ENCODE measurements at regions not wholly inside any gene's neighbourhood (a gene's known extent, or its start where the extent isn't known, plus 50 kb on each side); places are given as distances from the start of the nearest gene placed in this dataset.

GRCh38 chr20:24304291-24304690 lies 165.1 kb upstream of the SYNDIG1 start:
- no peaks in the 10 kb centered on the region for H3K4me1 ChIP-seq (ENCODE audit: control insufficient read depth in 1 of 2, insufficient read depth in 2 of 2, low read length in 2 of 2)
- no peak overlapping the region for H3K9ac ChIP-seq (ENCODE audit: low read length)
- DNase-seq = no peak
- no peak overlapping the region for H4K91ac ChIP-seq (ENCODE audit: low read depth, low read length)
- no peak overlapping the region for H3K14ac ChIP-seq (ENCODE audit: low read length)
- H3K27ac ChIP-seq (ENCODE audit: low read depth, low read length) = no peak overlapping the region
- H4K8ac ChIP-seq (ENCODE audit: low read depth, low read length) = no peak overlapping the region
- H2AFZ ChIP-seq (ENCODE audit: insufficient read depth, low read length, poor library complexity) = no peak overlapping the region
- no peak overlapping the region for H2BK5ac ChIP-seq (ENCODE audit: low read depth, low read length, poor library complexity)
- H3K18ac ChIP-seq (ENCODE audit: low read length) = no peak overlapping the region
- H3K4ac ChIP-seq (ENCODE audit: low read depth, low read length) = no peak overlapping the region
- no peak overlapping the region for H2AK5ac ChIP-seq (ENCODE audit: low read length)
- no peak overlapping the region for H2BK120ac ChIP-seq (ENCODE audit: insufficient read depth, low read length, poor library complexity)
- no peak overlapping the region for H3K4me2 ChIP-seq (ENCODE audit: low read length)
- no peak overlapping the region for H4K12ac ChIP-seq (ENCODE audit: low read depth, low read length)
- peaks cover 3% of the 10 kb centered on the region for H3K9me3 ChIP-seq (ENCODE audit: insufficient read depth, low read depth, low read length)
- H3K23ac ChIP-seq (ENCODE audit: low read length) = peak overlapping the region; percentile 7
- H3K27me3 ChIP-seq (ENCODE audit: insufficient read depth, low read length) = no peaks in the 10 kb centered on the region
- no peak overlapping the region for H3K4me3 ChIP-seq (ENCODE audit: low read depth, low read length)
- H3K79me2 ChIP-seq (ENCODE audit: control insufficient read depth, insufficient read depth, low read length, poor library complexity) = no peaks in the 10 kb centered on the region
- WGBS (ENCODE audit: extremely low coverage, insufficient coverage, insufficient read length) = no CpG with 5 or more reads among the region's 2 CpGs
- no peaks in the 10 kb centered on the region for H3K79me1 ChIP-seq (ENCODE audit: low read length)
- no peaks in the 10 kb centered on the region for H3K36me3 ChIP-seq (ENCODE audit: control insufficient read depth in 1 of 2, insufficient read depth in 2 of 2, low read length in 2 of 2)
- H2BK12ac ChIP-seq (ENCODE audit: low read length) = no peak overlapping the region

- no peak overlapping the region for H3K27ac ChIP-seq (ENCODE audit: low read depth, low read length)
- no peak overlapping the region for H4K8ac ChIP-seq (ENCODE audit: low read depth, low read length)
- no peak overlapping the region for H3K23ac ChIP-seq (ENCODE audit: low read length)
- H3K9ac ChIP-seq (ENCODE audit: low read length) = no peak overlapping the region
- H3K4me3 ChIP-seq (ENCODE audit: low read depth, low read length) = no peak overlapping the region
- no peaks in the 10 kb centered on the region for H3K79me2 ChIP-seq (ENCODE audit: control insufficient read depth, insufficient read depth, low read length, poor library complexity)
- H3K9me3 ChIP-seq (ENCODE audit: insufficient read depth, low read depth, low read length) = peaks cover 3% of the 10 kb centered on the region
- H3K4me2 ChIP-seq (ENCODE audit: low read length) = no peak overlapping the region
- H3K4me1 ChIP-seq (ENCODE audit: control insufficient read depth in 1 of 2, insufficient read depth in 2 of 2, low read length in 2 of 2) = no peaks in the 10 kb centered on the region
- H2AK5ac ChIP-seq (ENCODE audit: low read length) = no peak overlapping the region
- no peak overlapping the region for H3K4ac ChIP-seq (ENCODE audit: low read depth, low read length)
- no peak for DNase-seq
- H3K36me3 ChIP-seq (ENCODE audit: control insufficient read depth in 1 of 2, insufficient read depth in 2 of 2, low read length in 2 of 2) = no peaks in the 10 kb centered on the region
- H2BK12ac ChIP-seq (ENCODE audit: low read length) = no peak overlapping the region
- H4K91ac ChIP-seq (ENCODE audit: low read depth, low read length) = no peak overlapping the region
- H2AFZ ChIP-seq (ENCODE audit: insufficient read depth, low read length, poor library complexity) = no peak overlapping the region
- H2BK120ac ChIP-seq (ENCODE audit: insufficient read depth, low read length, poor library complexity) = no peak overlapping the region
- H2BK5ac ChIP-seq (ENCODE audit: low read depth, low read length, poor library complexity) = no peak overlapping the region
- no peaks in the 10 kb centered on the region for H3K79me1 ChIP-seq (ENCODE audit: low read length)
- H3K27me3 ChIP-seq (ENCODE audit: insufficient read depth, low read length) = no peaks in the 10 kb centered on the region
- H3K18ac ChIP-seq (ENCODE audit: low read length) = no peak overlapping the region
- no peak overlapping the region for H3K14ac ChIP-seq (ENCODE audit: low read length)
- WGBS (ENCODE audit: extremely low coverage, insufficient coverage, insufficient read length) = no CpG with 5 or more reads among the region's 14 CpGs
- no peak overlapping the region for H4K12ac ChIP-seq (ENCODE audit: low read depth, low read length)
These were observed 165.8 kb upstream of the SYNDIG1 start for GRCh38 chr20:24303393-24304170.

GRCh38 chr20:24297993-24298392 lies 171.4 kb upstream of the SYNDIG1 start:
- Histone ChIP-seq H3K4ac (ENCODE audit: low read depth, low read length) (no peak overlapping the region), H2BK12ac (ENCODE audit: low read length) (no peak overlapping the region), H2AFZ (ENCODE audit: insufficient read depth, low read length, poor library complexity) (no peak overlapping the region), H3K4me1 (ENCODE audit: control insufficient read depth in 1 of 2, insufficient read depth in 2 of 2, low read length in 2 of 2) (no peaks in the 10 kb centered on the region), H3K9me3 (ENCODE audit: insufficient read depth, low read depth, low read length) (no peaks in the 10 kb centered on the region), H3K27ac (ENCODE audit: low read depth, low read length) (no peak overlapping the region), H3K14ac (ENCODE audit: low read length) (no peak overlapping the region), H3K36me3 (ENCODE audit: control insufficient read depth in 1 of 2, insufficient read depth in 2 of 2, low read length in 2 of 2) (no peaks in the 10 kb centered on the region), H3K79me1 (ENCODE audit: low read length) (no peaks in the 10 kb centered on the region), H2BK5ac (ENCODE audit: low read depth, low read length, poor library complexity) (no peak overlapping the region), H4K12ac (ENCODE audit: low read depth, low read length) (no peak overlapping the region), H3K79me2 (ENCODE audit: control insufficient read depth, insufficient read depth, low read length, poor library complexity) (no peaks in the 10 kb centered on the region), H4K91ac (ENCODE audit: low read depth, low read length) (no peak overlapping the region), H3K4me2 (ENCODE audit: low read length) (no peak overlapping the region), H3K4me3 (ENCODE audit: low read depth, low read length) (no peak overlapping the region), H3K18ac (ENCODE audit: low read length) (no peak overlapping the region), H3K23ac (ENCODE audit: low read length) (no peak overlapping the region), H4K8ac (ENCODE audit: low read depth, low read length) (no peak overlapping the region), H3K27me3 (ENCODE audit: insufficient read depth, low read length) (no peaks in the 10 kb centered on the region), H2AK5ac (ENCODE audit: low read length) (no peak overlapping the region), H2BK120ac (ENCODE audit: insufficient read depth, low read length, poor library complexity) (no peak overlapping the region), H3K9ac (ENCODE audit: low read length) (no peak overlapping the region)
- WGBS (ENCODE audit: extremely low coverage, insufficient coverage, insufficient read length) = no CpG with 5 or more reads among the region's 3 CpGs
- DNase-seq = no peak

GRCh38 chr20:24296477-24297261 lies 172.8 kb upstream of the SYNDIG1 start:
- Histone ChIP-seq H4K8ac (ENCODE audit: low read depth, low read length) (no peak overlapping the region), H2BK12ac (ENCODE audit: low read length) (no peak overlapping the region), H3K9me3 (ENCODE audit: insufficient read depth, low read depth, low read length) (no peaks in the 10 kb centered on the region), H3K27me3 (ENCODE audit: insufficient read depth, low read length) (no peaks in the 10 kb centered on the region), H3K23ac (ENCODE audit: low read length) (no peak overlapping the region), H3K36me3 (ENCODE audit: control insufficient read depth in 1 of 2, insufficient read depth in 2 of 2, low read length in 2 of 2) (no peaks in the 10 kb centered on the region), H3K14ac (ENCODE audit: low read length) (no peak overlapping the region), H3K79me1 (ENCODE audit: low read length) (no peaks in the 10 kb centered on the region), H3K27ac (ENCODE audit: low read depth, low read length) (no peak overlapping the region), H2BK120ac (ENCODE audit: insufficient read depth, low read length, poor library complexity) (no peak overlapping the region), H3K4ac (ENCODE audit: low read depth, low read length) (no peak overlapping the region), H3K79me2 (ENCODE audit: control insufficient read depth, insufficient read depth, low read length, poor library complexity) (no peaks in the 10 kb centered on the region), H4K91ac (ENCODE audit: low read depth, low read length) (no peak overlapping the region), H2BK5ac (ENCODE audit: low read depth, low read length, poor library complexity) (no peak overlapping the region), H2AK5ac (ENCODE audit: low read length) (no peak overlapping the region), H2AFZ (ENCODE audit: insufficient read depth, low read length, poor library complexity) (no peak overlapping the region), H3K4me3 (ENCODE audit: low read depth, low read length) (no peak overlapping the region), H3K18ac (ENCODE audit: low read length) (no peak overlapping the region), H3K4me1 (ENCODE audit: control insufficient read depth in 1 of 2, insufficient read depth in 2 of 2, low read length in 2 of 2) (no peaks in the 10 kb centered on the region), H3K4me2 (ENCODE audit: low read length) (no peak overlapping the region), H3K9ac (ENCODE audit: low read length) (no peak overlapping the region), H4K12ac (ENCODE audit: low read depth, low read length) (no peak overlapping the region)
- no peak for DNase-seq
- no CpG with 5 or more reads among the region's 6 CpGs for WGBS (ENCODE audit: extremely low coverage, insufficient coverage, insufficient read length)

Data from trophoblast cell (in vitro differentiated cells and primary cell).